ENCODE measurements at regions not wholly inside any gene's neighbourhood (a gene's known extent, or its start where the extent isn't known, plus 50 kb on each side); places are given as distances from the start of the nearest gene placed in this dataset.
A peak's percentile ranks its signal among the peaks of the same experiment; 100 is the strongest.

GRCh38 chr4:24713604-24714003, 81.8 kb upstream of the SOD3 start:
- no peak for DNase-seq (ENCODE audit: low spot score)

DNA sequence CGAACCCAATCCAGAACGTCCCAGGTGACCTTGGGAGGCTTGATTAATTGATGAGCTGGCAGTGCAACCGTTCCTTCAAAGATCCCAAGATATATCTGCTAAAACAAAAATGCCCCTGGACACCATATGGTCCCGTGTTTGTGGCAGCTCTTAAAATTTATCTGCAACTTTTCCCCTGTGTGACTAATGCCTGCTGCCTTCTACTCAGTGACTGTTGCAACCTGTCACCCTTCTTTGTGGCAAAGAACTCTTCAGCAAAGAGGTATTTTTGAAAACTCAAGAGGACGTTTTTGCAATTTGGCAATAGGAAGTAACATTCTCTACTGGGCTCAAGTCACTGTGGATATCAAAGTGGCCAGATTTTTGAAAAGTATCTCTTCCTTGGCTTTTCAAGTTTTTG, 75.8 kb upstream of the SOD3 start:
- no peak for DNase-seq (ENCODE audit: low spot score)

- DNase-seq (ENCODE audit: low spot score): no peak
Measured at GRCh38 chr4:24720436-24720835, 74.9 kb upstream of the SOD3 start.

DNA sequence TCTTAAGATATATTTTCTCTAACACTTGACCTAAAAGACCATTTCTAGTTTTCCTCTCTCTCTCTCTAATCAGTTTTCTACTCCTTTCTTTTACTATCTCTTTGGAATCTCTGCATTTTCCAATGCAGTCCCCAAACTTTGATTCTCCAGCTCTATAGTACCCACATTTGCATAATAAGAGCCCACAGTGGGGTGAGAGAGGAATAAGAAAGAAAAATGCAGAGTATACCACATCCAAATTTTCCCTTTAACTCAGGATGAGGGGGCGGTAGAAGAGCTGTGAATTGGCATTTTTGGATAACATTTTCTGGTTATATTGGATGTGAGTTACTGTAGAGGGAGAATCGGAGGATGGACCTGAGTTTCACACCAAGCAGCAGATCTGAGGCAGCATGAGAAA, 74.4 kb upstream of the SOD3 start:
- no peak for DNase-seq (ENCODE audit: low spot score)

DNA sequence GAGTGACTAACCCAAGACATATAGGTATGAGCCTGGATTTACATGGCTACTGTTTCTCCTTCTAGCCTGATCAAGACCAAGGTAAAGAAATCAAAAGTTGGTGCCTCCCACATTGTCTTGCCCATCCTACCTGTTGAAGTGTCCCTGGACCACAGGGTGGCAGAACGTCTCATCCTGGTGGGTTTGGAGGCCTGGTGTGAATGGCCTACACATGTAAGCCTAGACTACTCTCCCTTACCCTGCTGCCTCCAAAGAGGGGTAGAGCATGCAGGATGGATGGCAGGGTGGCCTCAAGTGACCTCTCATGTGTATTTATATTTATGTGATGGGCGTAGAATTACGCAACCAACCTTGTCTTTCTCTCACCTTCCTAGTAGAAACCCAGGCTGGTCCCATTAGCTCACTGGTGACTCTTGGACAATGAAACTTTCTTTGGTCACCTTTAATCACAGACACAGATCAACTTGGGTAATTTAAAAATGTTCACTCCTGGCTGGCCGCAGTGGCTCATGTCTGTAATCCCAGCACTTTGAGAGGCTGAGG, 73.3 kb upstream of the SOD3 start:
- no peak for DNase-seq (ENCODE audit: low spot score)

DNA sequence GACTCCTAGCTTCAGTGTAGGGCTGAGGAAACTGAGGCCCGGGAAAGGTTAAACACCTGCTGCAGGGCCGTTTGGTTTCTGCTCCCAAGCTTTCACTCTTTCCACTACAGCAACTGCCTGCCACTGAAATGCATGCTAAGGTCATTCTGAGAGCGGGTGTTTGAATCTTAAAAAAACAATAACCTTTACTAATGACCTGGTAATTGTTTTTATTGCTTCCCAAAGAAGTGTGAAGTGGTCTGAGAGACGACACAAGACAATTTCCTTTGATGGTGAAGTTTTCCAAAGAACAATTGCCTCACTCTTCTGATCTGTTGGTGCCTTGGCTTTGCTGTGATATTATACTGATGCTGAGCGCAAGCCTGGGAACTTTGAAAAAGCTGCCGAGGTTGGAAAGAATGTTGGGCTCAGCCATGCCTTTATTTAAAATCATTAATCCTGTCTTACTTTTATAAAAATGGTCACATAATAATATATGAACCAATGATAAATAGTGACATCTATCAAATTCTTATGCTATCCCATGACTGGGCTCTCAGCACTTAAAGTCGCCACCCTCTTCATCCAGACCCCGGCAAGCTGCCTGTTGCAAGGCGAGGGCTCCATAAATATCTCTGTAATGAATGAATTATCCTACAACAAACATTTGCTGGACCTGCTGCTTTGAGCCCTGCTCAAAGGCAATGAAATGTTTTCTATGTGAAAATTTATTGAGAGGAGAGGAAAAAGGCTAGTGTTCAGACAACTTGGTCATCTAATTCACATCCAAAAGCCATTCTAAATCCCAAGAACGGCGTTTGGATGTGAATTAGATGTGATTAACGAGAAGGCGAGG, 67.8 kb upstream of the SOD3 start:
- no peak for DNase-seq (ENCODE audit: low spot score)

- no peak for DNase-seq (ENCODE audit: low spot score)
Measured at GRCh38 chr4:24729119-24729730, 66.1 kb upstream of the SOD3 start.

DNA sequence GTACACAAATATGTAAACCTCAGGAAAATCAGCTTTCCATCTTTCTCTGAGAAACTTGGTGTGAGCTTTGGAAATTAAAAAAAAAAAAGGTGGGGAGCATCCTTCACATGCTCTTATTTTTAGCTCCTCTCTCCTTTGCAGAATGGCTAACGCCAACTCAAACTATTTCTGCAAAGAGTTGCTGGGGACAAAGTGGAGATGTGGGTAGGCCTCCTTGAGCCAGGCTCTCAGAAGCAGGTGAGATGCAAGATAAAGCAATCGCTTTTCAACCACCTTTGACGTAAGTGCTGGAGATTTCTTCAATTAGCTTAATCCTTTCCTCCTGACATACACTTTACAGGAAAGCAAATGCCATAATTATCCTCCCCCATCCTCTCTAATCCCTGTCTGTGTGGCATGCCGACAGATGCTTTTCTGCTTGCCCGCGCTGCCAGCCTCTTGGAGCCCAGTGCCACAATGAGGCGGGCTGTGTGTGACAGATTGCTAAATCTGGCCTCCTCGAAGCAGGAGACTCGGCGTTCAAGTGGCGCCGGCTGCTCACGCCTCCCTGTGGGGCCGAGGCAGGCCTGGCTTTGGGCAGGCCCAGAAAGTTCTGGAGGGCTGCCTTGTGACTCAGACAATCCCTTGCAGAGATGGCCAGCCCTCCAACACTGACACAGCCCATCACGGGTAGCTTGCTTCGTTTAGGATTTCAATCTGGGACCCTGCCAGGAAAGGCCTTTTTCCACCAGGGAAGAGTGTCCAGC, 64.9 kb upstream of the SOD3 start:
- peak; percentile 91 for DNase-seq (ENCODE audit: low spot score)

DNA sequence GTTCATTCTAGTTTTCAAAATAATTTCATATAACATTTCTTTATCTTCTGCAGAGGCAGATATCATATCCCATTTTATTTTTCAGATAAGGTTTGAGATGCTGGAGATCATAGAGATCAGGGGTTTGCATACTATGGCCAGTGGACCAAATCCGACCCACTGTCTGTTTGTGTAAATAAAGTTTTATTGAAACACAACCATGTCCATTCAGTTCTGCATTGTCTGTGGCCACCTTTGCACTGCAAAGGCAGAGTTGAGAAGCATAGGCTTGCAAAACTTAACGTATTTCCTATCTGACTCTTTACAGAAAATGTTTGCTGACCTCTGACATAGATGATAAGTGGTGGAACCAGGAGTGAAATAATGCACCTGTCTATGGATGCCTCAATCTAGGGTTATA, 63.9 kb upstream of the SOD3 start:
- DNase-seq (ENCODE audit: low spot score): no peak

DNA sequence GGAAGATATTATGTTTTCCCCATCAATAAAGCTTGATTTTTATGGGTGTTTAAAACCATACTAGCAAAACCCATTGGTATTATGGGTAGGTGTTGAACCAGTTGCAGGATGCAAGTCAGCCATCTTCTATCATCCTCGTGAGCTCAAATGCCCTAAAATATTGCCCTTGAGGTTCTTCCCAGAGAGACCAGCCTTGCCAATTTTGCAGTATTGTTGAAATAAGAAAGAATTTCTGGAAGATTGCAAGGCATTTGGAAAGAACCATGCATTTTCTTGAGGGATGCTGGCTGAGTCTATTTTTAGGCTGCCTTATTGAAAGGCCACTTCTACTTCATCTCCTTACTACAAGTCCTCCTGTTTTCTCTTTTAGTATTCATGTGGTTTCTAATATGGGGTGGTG, 60.9 kb upstream of the SOD3 start:
- no peak for DNase-seq (ENCODE audit: low spot score)

DNA sequence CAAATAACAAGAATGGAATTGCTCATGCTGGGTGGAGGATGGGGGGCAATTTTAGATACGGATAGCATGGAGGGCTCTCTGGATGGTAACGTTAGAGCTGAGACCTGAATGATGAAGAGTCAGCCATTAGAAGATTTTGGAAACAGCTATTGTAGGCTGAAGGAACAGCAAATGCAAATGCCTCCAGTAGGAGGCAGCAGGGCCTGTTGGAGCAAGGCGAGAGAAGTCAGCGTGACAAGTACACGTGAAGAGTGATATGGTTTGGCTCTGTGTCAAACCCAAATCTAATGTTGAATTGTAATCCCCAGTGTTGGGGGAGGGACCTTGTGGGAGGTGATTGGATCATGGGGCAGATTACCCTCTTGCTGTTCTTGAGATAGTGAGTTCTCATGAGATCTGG, 59.3 kb upstream of the SOD3 start:
- no peak for DNase-seq (ENCODE audit: low spot score)

DNA sequence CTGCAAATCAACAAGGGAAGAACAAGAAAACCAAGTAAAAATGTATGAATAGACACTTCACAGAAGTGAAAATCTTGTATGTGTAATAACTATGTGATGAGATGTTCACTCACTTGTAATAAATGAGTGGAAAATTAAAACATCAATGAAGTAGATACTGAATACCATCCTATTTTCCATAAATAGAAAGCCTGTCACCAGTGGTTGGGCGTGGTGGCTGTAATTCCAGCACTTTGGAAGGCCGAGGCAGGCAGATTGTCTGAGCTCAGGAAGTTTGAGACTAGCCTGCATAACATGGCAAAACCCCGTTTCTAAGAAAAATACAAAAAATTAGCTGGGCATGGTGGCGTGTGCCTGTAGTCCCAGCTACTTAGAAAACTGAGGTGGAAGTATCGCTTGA, 53.5 kb upstream of the SOD3 start:
- DNase-seq (ENCODE audit: low spot score): no peak

- no peak for DNase-seq (ENCODE audit: low spot score)
Measured at GRCh38 chr4:24742335-24742734, 53.0 kb upstream of the SOD3 start.

DNA sequence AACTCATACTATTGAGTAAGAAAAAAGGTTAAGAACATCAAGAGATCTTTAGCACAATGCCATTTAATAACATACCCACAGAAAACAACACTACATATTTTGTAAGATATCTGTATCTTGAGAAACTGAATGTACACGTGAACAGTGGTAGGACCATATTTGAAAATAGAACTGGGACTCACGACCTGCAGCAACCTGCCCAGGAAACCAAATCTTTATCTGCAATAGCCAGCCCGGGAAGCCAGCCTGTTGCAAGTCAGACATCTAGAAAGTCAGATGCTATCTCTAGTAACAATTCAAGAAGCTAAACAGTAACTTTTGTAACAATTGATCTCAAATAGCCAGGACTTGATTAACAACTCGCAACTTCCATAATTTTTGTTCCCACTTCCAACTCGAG, 52.6 kb upstream of the SOD3 start:
- no peak for DNase-seq (ENCODE audit: low spot score)

- no peak for DNase-seq (ENCODE audit: low spot score)
Measured at GRCh38 chr4:24743206-24743605, 52.2 kb upstream of the SOD3 start.

GRCh38 chr4:24743927-24744326, 51.4 kb upstream of the SOD3 start:
- DNase-seq (ENCODE audit: low spot score): no peak

- no peak for DNase-seq (ENCODE audit: low spot score)
Measured at GRCh38 chr4:24745172-24745895, 50.0 kb upstream of the SOD3 start.

All from mesenteric fat pad (tissue), 1 donor.